HCT116 (cell line): ENCODE measurements at regions not wholly inside any gene's neighbourhood (a gene's known extent, or its start where the extent isn't known, plus 50 kb on each side); places are given as distances from the start of the nearest gene placed in this dataset.

ENCODE experiments used
- ATAC-seq: fragments of 200-7000 bp; cut with Tn5 transposase; 2 replicates; pipeline ENCODE4 v1.9.1; 2020; ENCODE audit warnings: mild to moderate bottlenecking, moderate library complexity
- BruUV-seq: library from RNA; stranded (reverse); fragments of 400-500 nt; replicated peaks from 2 replicates; lab custom pipeline; 2021; lab: Mats Ljungman, UMichigan
- CTCF ChIA-PET: fragments of 300-600 bp; sonication (Branson Sonifier 250); formaldehyde crosslinking; loops from one replicate; lab custom pipeline; 2021; ENCODE audit warnings: antibody characterized with exemption; lab: Charles Lee
- POLR2A ChIA-PET: fragments of 300-600, 350-600 bp; sonication (Branson Sonifier 250); formaldehyde crosslinking; loops from one replicate; lab custom pipeline; 2021; ENCODE audit warnings: antibody characterized with exemption; lab: Charles Lee
- RAD21 ChIA-PET, 2 experiments: fragments of 300-600 bp; sonication (Branson Sonifier 250); formaldehyde crosslinking; loops; one replicate each; lab custom pipeline; 2023; ENCODE audit warnings: low total read pairs in 2 of 2; ENCODE audit not compliant: uncharacterized antibody in 2 of 2, unreplicated experiment in 2 of 2, low non-redundant PET in 1 of 2; lab: Charles Lee
- DNase-seq: peaks from one replicate; pipeline ENCODE4 v3.0.0-alpha.2; 2010; ENCODE audit warnings: low read depth, low spot score
- H2AFZ ChIP-seq: fragments of 200-600 bp; shearing (Covaris generic), sonication (generic); 2 replicates; pipeline ENCODE4 v1.6.1; 2017; ENCODE audit warnings: low read depth, mixed run types, mixed read lengths, antibody characterized with exemption, low read length; ENCODE audit not compliant: poor library complexity, severe bottlenecking
- H3K27ac ChIP-seq: 2 replicates; pipeline ENCODE4 v1.5.1; 2012; ENCODE audit warnings: low read depth, low read length
- H3K27me3 ChIP-seq: fragments of 200-600 bp; sonication (generic); 2 replicates; pipeline ENCODE4 v1.6.1; 2016; ENCODE audit warnings: mixed run types, low read length, mixed read lengths; ENCODE audit not compliant: insufficient read depth
- H3K36me3 ChIP-seq, 2 experiments: fragments of 200-500 bp in 1 of 2; fragments of 200-600 bp in 1 of 2; sonication (Bioruptor generic) in 1 of 2; sonication (generic) in 1 of 2; 2 replicates each; pipeline versions ENCODE4 v1.5.1 to v1.6.1; 2014 to 2016; ENCODE audit warnings: low read length in 2 of 2, inconsistent platforms in 1 of 2, mixed read lengths in 1 of 2, mixed run types in 1 of 2; ENCODE audit not compliant: insufficient read depth in 2 of 2, control insufficient read depth in 1 of 2
- H3K4me1 ChIP-seq, 2 experiments: fragments of 200-600 bp in 1 of 2; sonication (generic) in 1 of 2; 2 replicates each; pipeline versions ENCODE4 v1.5.1 to v1.6.1; 2012 to 2017; ENCODE audit warnings: low read length in 2 of 2, inconsistent platforms in 1 of 2, mild to moderate bottlenecking in 1 of 2, mixed read lengths in 1 of 2, mixed run types in 1 of 2, moderate library complexity in 1 of 2; ENCODE audit not compliant: insufficient read depth in 2 of 2, control insufficient read depth in 1 of 2
- H3K4me2 ChIP-seq: fragments of 200-600 bp; sonication (generic); 2 replicates; pipeline ENCODE4 v1.6.1; 2017; ENCODE audit warnings: mixed run types, low read length, mixed read lengths
- H3K4me3 ChIP-seq, 2 experiments: fragments of 200-600 bp in 1 of 2; sonication (generic) in 1 of 2; replicated peaks in 1 of 2; 2 replicates each; pipeline ENCODE4 v1.5.1; 2011 to 2016; ENCODE audit warnings: low read length in 2 of 2, control low read depth in 1 of 2, low read depth in 1 of 2, mild to moderate bottlenecking in 1 of 2, mixed read lengths in 1 of 2, mixed run types in 1 of 2
- H3K79me2 ChIP-seq: fragments of 200-600 bp; sonication (generic); 2 replicates; pipeline ENCODE4 v1.6.1; 2017; ENCODE audit warnings: mild to moderate bottlenecking, mixed run types, low read length, moderate library complexity, mixed read lengths; ENCODE audit not compliant: insufficient read depth
- H3K9ac ChIP-seq: fragments of 200-600 bp; sonication (generic); 2 replicates; pipeline ENCODE4 v1.6.1; 2016; ENCODE audit warnings: low read length, mixed read lengths
- H3K9me2 ChIP-seq: fragments of 200-600 bp; sonication (generic), shearing (Covaris generic); 2 replicates; pipeline ENCODE4 v1.6.1; 2017; ENCODE audit warnings: mixed run types, mild to moderate bottlenecking, moderate library complexity; ENCODE audit not compliant: insufficient read depth
- H3K9me3 ChIP-seq, 2 experiments: fragments of 200-500 bp in 1 of 2; fragments of 200-600 bp in 1 of 2; sonication (Bioruptor generic) in 1 of 2; sonication (generic) in 1 of 2; 2 replicates each; pipeline ENCODE4 v1.6.1; 2014 to 2017; ENCODE audit warnings: low read length in 2 of 2, mixed read lengths in 2 of 2, inconsistent platforms in 1 of 2, low read depth in 1 of 2, mild to moderate bottlenecking in 1 of 2, mixed run types in 1 of 2, moderate library complexity in 1 of 2; ENCODE audit not compliant: control insufficient read depth in 1 of 2, insufficient read depth in 1 of 2
- H4K20me1 ChIP-seq: fragments of 200-600 bp; sonication (generic), shearing (Covaris generic); 2 replicates; pipeline ENCODE4 v1.6.1; 2017; ENCODE audit warnings: mixed run types, mild to moderate bottlenecking, moderate library complexity; ENCODE audit not compliant: insufficient read depth
- CBX3 ChIP-seq: IDR thresholded peaks from 2 replicates; pipeline ENCODE4 v1.6.1; 2012; ENCODE audit warnings: low read depth
- CEBPB ChIP-seq: IDR thresholded peaks from 2 replicates; pipeline ENCODE4 v1.6.1; 2012; ENCODE audit warnings: low read depth
- CTCF ChIP-seq, 3 experiments: fragments of 200-600 bp in 1 of 3; sonication (generic) in 1 of 3; IDR thresholded peaks in 2 of 3; conservative IDR thresholded peaks in 1 of 3; 2 replicates each; pipeline ENCODE4 v1.5.1; 2012 to 2017; ENCODE audit warnings: low read depth in 2 of 3, low read length in 2 of 3, antibody characterized with exemption in 1 of 3, borderline replicate concordance in 1 of 3, control low read depth in 1 of 3, mild to moderate bottlenecking in 1 of 3, mixed read lengths in 1 of 3, mixed run types in 1 of 3, moderate library complexity in 1 of 3; ENCODE audit not compliant: insufficient read depth in 1 of 3
- EGR1 ChIP-seq: IDR thresholded peaks from 2 replicates; pipeline ENCODE4 v1.6.1; 2012; ENCODE audit warnings: low read depth
- ELF1 ChIP-seq: IDR thresholded peaks from 2 replicates; pipeline ENCODE4 v1.6.1; 2012; ENCODE audit warnings: low read depth, borderline replicate concordance
- EZH2 ChIP-seq: fragments of 200-600 bp; sonication (generic); IDR thresholded peaks from 2 replicates; pipeline ENCODE4 v1.6.1; 2017; ENCODE audit warnings: antibody characterized with exemption, mixed run types
- EZH2phosphoT487 ChIP-seq: fragments of 200-600 bp; IDR thresholded peaks from 2 replicates; pipeline ENCODE4 v1.6.1; 2018; ENCODE audit warnings: antibody characterized with exemption, borderline replicate concordance
- FOSL1 ChIP-seq: IDR thresholded peaks from 2 replicates; pipeline ENCODE4 v1.6.1; 2012; ENCODE audit warnings: low read depth
- JUND ChIP-seq: IDR thresholded peaks from 2 replicates; pipeline ENCODE4 v1.6.1; 2012
- POLR2A ChIP-seq: IDR thresholded peaks from 2 replicates; pipeline ENCODE4 v1.7.0; 2011; ENCODE audit warnings: borderline replicate concordance; ENCODE audit not compliant: insufficient read depth, insufficient read length; ENCODE audit errors: extremely low read depth
- POLR2AphosphoS5 ChIP-seq: IDR thresholded peaks from 2 replicates; pipeline ENCODE4 v1.6.1; 2011; ENCODE audit warnings: mild to moderate bottlenecking, low read depth, low read length, moderate library complexity
- RAD21 ChIP-seq: IDR thresholded peaks from 2 replicates; pipeline ENCODE4 v1.6.1; 2012; ENCODE audit warnings: low read depth, mild to moderate bottlenecking
- REST ChIP-seq: IDR thresholded peaks from 2 replicates; pipeline ENCODE4 v1.6.1; 2012; ENCODE audit warnings: low read depth
- SIN3A ChIP-seq: IDR thresholded peaks from 2 replicates; pipeline ENCODE4 v1.6.1; 2012; ENCODE audit warnings: low read depth
- SP1 ChIP-seq: IDR thresholded peaks from 2 replicates; pipeline ENCODE4 v1.6.1; 2012; ENCODE audit warnings: low read depth
- SRF ChIP-seq: IDR thresholded peaks from 2 replicates; pipeline ENCODE4 v1.6.1; 2012; ENCODE audit warnings: low read depth
- YY1 ChIP-seq: IDR thresholded peaks from 2 replicates; pipeline ENCODE4 v1.6.1; 2011; ENCODE audit warnings: low read length, low read depth, moderate library complexity, mild to moderate bottlenecking; ENCODE audit not compliant: insufficient replicate concordance; ENCODE audit errors: extremely low read depth
- ZNF274 ChIP-seq: fragments of 200-500 bp; sonication (Bioruptor generic); IDR thresholded peaks from 2 replicates; pipeline ENCODE4 v1.6.1; 2014; ENCODE audit warnings: mild to moderate bottlenecking, low read depth, low read length, inconsistent platforms
- intact Hi-C: fragments of 100-400 bp; cut with micrococcal nuclease; formaldehyde crosslinking; loops from 2 replicates; pipeline ENCODE4 v1.10.0; 2022

- no peak for DNase-seq
- ATAC-seq: no peak
- Histone ChIP-seq H3K36me3 (no peaks in the 10 kb centered on the region), H2AFZ (no peak overlapping the region), H3K9me2 (no peaks in the 10 kb centered on the region), H3K27ac (no peak overlapping the region), H3K9ac (no peak overlapping the region), H4K20me1 (no peaks in the 10 kb centered on the region), H3K4me3 (no peak overlapping the region), H3K4me1 (no peaks in the 10 kb centered on the region), H3K4me2 (no peak overlapping the region), H3K9me3 (peaks cover 4 to 30% of the 10 kb centered on the region in 2 experiments; a peak in 2 of 4 replicates), H3K27me3 (no peaks in the 10 kb centered on the region), H3K79me2 (no peaks in the 10 kb centered on the region)
- ChIA-PET POLR2A (no interaction called here), RAD21 (no interaction called here), CTCF (no interaction called here)
- intact Hi-C loops: no loop called here
- no TSS peak for BruUV-seq
- TF ChIP-seq CTCF (IDR thresholded peaks at IDR 0.05 in 2 of 3, conservative IDR thresholded peaks at IDR 0.05 in 1 of 3; ENCODE audit: borderline replicate concordance in 1 of 3, insufficient read depth in 1 of 3, low read depth in 2 of 3, low read length in 2 of 3) (no peak), CBX3 (no peak), ZNF274 (no peak), EZH2 (no peak), CEBPB (no peak), EGR1 (no peak), SIN3A (no peak), POLR2A (no peak), JUND (no peak), FOSL1 (no peak), POLR2AphosphoS5 (no peak), REST (no peak), ELF1 (no peak), RAD21 (no peak), SP1 (no peak), YY1 (no peak), EZH2phosphoT487 (no peak), SRF (no peak)
Observed at GRCh38 chr2:122822319-122822718, 1066.9 kb downstream of the TSN start.
